OCI-LY3 (cell line): ENCODE measurements at regions not wholly inside any gene's neighbourhood (a gene's known extent, or its start where the extent isn't known, plus 50 kb on each side); places are given as distances from the start of the nearest gene placed in this dataset.

Experiments used
- H2AFZ ChIP-seq: fragments of 200-600, 300-600 bp; shearing (Covaris generic); 2 replicates; pipeline ENCODE4 v1.6.0; 2014; ENCODE audit warnings: antibody characterized with exemption, low read depth, low read length
- H3K27ac ChIP-seq: fragments of 200-600, 300-600 bp; sonication (generic); 2 replicates; pipeline ENCODE4 v1.5.1; 2014; ENCODE audit warnings: mild to moderate bottlenecking, low read length, moderate library complexity, mixed read lengths
- H3K27me3 ChIP-seq: fragments of 200-600, 300-600 bp; sonication (generic); 2 replicates; pipeline ENCODE4 v1.6.1; 2014; ENCODE audit warnings: low read depth, low read length, mixed read lengths
- H3K36me3 ChIP-seq: fragments of 200-600, 300-600 bp; sonication (generic); replicated peaks from 2 replicates; pipeline ENCODE3; 2014; ENCODE audit warnings: low read depth, low read length, mixed read lengths
- H3K4me1 ChIP-seq: fragments of 300-600, 200-600 bp; sonication (generic); 2 replicates; pipeline ENCODE4 v1.6.1; 2014; ENCODE audit warnings: low read length, mixed read lengths
- H3K4me2 ChIP-seq: fragments of 200-600, 300-600 bp; sonication (generic); 2 replicates; pipeline ENCODE4 v1.6.1; 2014; ENCODE audit warnings: low read length, mixed read lengths
- H3K4me3 ChIP-seq: fragments of 300-600, 200-600 bp; sonication (generic); 2 replicates; pipeline ENCODE4 v1.5.1; 2014; ENCODE audit warnings: antibody characterized with exemption, mild to moderate bottlenecking, low read length, moderate library complexity
- H3K79me2 ChIP-seq: fragments of 300-600, 200-600 bp; shearing (Covaris generic); 2 replicates; pipeline ENCODE4 v1.6.1; 2014; ENCODE audit warnings: mild to moderate bottlenecking, low read length, mixed read lengths
- H3K9ac ChIP-seq: fragments of 300-600, 200-600 bp; shearing (Covaris generic); 2 replicates; pipeline ENCODE4 v1.6.0; 2014; ENCODE audit warnings: mild to moderate bottlenecking, low read length, moderate library complexity
- H3K9me3 ChIP-seq: fragments of 200-600, 300-600 bp; shearing (Covaris generic); 2 replicates; pipeline ENCODE4 v1.6.1; 2014; ENCODE audit warnings: low read length, mixed read lengths; ENCODE audit not compliant: insufficient read depth
- H4K20me1 ChIP-seq: fragments of 200-600, 300-600 bp; sonication (generic); 2 replicates; pipeline ENCODE4 v1.6.1; 2016; ENCODE audit warnings: low read length, mixed read lengths; ENCODE audit not compliant: insufficient read depth
- CTCF ChIP-seq: fragments of 200-600, 300-600 bp; sonication (generic); IDR thresholded peaks from 2 replicates; pipeline ENCODE4 v1.5.1; 2014; ENCODE audit warnings: antibody characterized with exemption, low read length, low read depth
- EZH2phosphoT487 ChIP-seq: fragments of 200-600 bp; shearing (Covaris generic); IDR thresholded peaks from 2 replicates; pipeline ENCODE4 v1.6.1; 2018; ENCODE audit warnings: antibody characterized with exemption, mixed run types, low read depth

- TF ChIP-seq EZH2phosphoT487 (no peak), CTCF (no peak)
- Histone ChIP-seq H3K9ac (no peak overlapping the region), H2AFZ (no peak overlapping the region), H3K27ac (no peak overlapping the region), H3K27me3 (no peaks in the 10 kb centered on the region), H3K9me3 (no peaks in the 10 kb centered on the region), H4K20me1 (no peaks in the 10 kb centered on the region), H3K79me2 (no peaks in the 10 kb centered on the region), H3K36me3 (no peaks in the 10 kb centered on the region), H3K4me1 (no peaks in the 10 kb centered on the region), H3K4me2 (no peak overlapping the region), H3K4me3 (no peak overlapping the region)
These were observed 883.3 kb upstream of the TMPRSS15 start for GRCh38 chr21:19286876-19287275.

GRCh38 chr21:19290328-19290727, 886.7 kb upstream of the TMPRSS15 start:
- Histone ChIP-seq H4K20me1 (no peaks in the 10 kb centered on the region), H3K27ac (no peak overlapping the region), H2AFZ (no peak overlapping the region), H3K4me1 (no peaks in the 10 kb centered on the region), H3K36me3 (no peaks in the 10 kb centered on the region), H3K4me3 (no peak overlapping the region), H3K9me3 (no peaks in the 10 kb centered on the region), H3K27me3 (no peaks in the 10 kb centered on the region), H3K4me2 (no peak overlapping the region), H3K79me2 (no peaks in the 10 kb centered on the region), H3K9ac (no peak overlapping the region)
- TF ChIP-seq CTCF, result no peak
- no peak for TF ChIP-seq EZH2phosphoT487

- Histone ChIP-seq H4K20me1 (no peaks in the 10 kb centered on the region), H3K9ac (no peak overlapping the region), H3K4me2 (no peak overlapping the region), H3K4me1 (no peaks in the 10 kb centered on the region; the same call in 1 of the 2 replicates), H2AFZ (no peak overlapping the region), H3K27ac (no peak overlapping the region), H3K79me2 (no peaks in the 10 kb centered on the region), H3K4me3 (no peak overlapping the region), H3K36me3 (no peaks in the 10 kb centered on the region), H3K27me3 (no peaks in the 10 kb centered on the region), H3K9me3 (no peaks in the 10 kb centered on the region; the same call in 1 of the 2 replicates)
- no peak for TF ChIP-seq CTCF
- no peak for TF ChIP-seq EZH2phosphoT487
These were observed 916.7 kb upstream of the TMPRSS15 start for GRCh38 chr21:19320291-19320690.

- H3K4me3 ChIP-seq, result no peak overlapping the region
- H3K9me3 ChIP-seq, result no peaks in the 10 kb centered on the region; the same call in 1 of the 2 replicates
- no peak overlapping the region; the same call in 1 of the 2 replicates for H3K4me2 ChIP-seq
- H3K27ac ChIP-seq, result no peak overlapping the region
- no peaks in the 10 kb centered on the region for H4K20me1 ChIP-seq
- TF ChIP-seq CTCF (no peak), EZH2phosphoT487 (no peak)
- H3K79me2 ChIP-seq, result no peaks in the 10 kb centered on the region
- H3K9ac ChIP-seq, result no peak overlapping the region
- H3K4me1 ChIP-seq, result no peaks in the 10 kb centered on the region; the same call in 1 of the 2 replicates
- H3K27me3 ChIP-seq, result no peaks in the 10 kb centered on the region
- H2AFZ ChIP-seq, result no peak overlapping the region
- no peaks in the 10 kb centered on the region for H3K36me3 ChIP-seq
These were observed 918.1 kb upstream of the TMPRSS15 start for GRCh38 chr21:19321688-19322087.
